ENCODE measurements at regions not wholly inside any gene's neighbourhood (a gene's known extent, or its start where the extent isn't known, plus 50 kb on each side); places are given as distances from the start of the nearest gene placed in this dataset.

DNA sequence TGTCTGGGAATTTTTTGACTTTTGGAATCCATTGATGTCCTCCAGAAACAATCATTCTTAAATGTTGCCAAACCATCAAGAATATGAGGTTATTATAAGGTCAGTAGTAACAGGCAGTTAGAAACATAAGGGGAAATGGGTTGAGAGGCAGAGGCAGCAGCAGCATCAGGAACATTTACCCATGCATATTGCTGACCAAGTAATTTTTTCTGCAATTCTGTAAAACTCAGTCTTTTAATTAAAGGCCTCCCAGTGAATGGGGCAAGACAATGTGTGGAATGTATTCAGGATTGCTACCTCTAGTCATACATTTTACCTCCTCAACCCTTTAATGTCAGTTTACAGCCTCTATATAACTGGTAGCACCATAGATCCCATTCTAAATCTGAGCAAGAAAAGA, 66.5 kb upstream of the SKAP2 start:
- Mint-ChIP-seq H3K27me3 (peaks cover 12% of the 10 kb centered on the region), H3K4me1 (ENCODE audit: low read depth) (peaks cover 2% of the 10 kb centered on the region), H3K9me3 (no peaks in the 10 kb centered on the region), H3K27ac (no peak overlapping the region), H3K36me3 (ENCODE audit: low read depth) (no peaks in the 10 kb centered on the region), H3K4me3 (no peak overlapping the region)
- CTCF ChIA-PET = interaction anchor here (0.8 kb wide), 1 partner anchor 11 kb away, joined by 3 read pairs; no protein-coding TSS in a partner anchor
- DNase-seq = no peak
- no peak for ATAC-seq
- TF ChIP-seq, protein P1, sequence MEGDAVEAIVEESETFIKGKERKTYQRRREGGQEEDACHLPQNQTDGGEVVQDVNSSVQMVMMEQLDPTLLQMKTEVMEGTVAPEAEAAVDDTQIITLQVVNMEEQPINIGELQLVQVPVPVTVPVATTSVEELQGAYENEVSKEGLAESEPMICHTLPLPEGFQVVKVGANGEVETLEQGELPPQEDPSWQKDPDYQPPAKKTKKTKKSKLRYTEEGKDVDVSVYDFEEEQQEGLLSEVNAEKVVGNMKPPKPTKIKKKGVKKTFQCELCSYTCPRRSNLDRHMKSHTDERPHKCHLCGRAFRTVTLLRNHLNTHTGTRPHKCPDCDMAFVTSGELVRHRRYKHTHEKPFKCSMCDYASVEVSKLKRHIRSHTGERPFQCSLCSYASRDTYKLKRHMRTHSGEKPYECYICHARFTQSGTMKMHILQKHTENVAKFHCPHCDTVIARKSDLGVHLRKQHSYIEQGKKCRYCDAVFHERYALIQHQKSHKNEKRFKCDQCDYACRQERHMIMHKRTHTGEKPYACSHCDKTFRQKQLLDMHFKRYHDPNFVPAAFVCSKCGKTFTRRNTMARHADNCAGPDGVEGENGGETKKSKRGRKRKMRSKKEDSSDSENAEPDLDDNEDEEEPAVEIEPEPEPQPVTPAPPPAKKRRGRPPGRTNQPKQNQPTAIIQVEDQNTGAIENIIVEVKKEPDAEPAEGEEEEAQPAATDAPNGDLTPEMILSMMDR (IDR thresholded peaks at IDR 0.05) = no peak
- POLR2A ChIA-PET = interaction anchor here (0.6 kb wide), 1 partner anchor 110 kb away, joined by 3 read pairs; no protein-coding TSS in a partner anchor
- intact Hi-C loops (cut with micrococcal nuclease) = no loop called here

DNA sequence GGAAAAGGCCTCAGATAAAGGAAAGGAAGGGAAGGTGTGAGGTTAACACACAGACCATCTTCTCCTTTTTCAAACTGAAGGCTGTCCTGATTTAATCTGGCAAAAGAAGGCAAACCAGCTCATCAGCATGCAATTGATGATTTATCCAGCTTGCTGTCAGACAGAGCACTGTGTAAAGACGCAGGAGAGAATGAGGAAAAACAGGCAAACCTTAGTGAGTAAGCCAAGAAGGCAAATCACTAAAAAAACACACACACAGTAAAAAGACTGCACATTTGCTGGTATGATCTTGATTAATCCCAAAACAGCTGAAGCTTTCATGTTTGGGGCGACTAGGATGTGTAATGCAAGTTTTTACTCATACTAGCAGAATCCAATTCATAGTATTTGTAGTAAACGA, 65.8 kb upstream of the SKAP2 start:
- no peak overlapping the region for H3K27ac Mint-ChIP-seq
- H3K27me3 Mint-ChIP-seq = peaks cover 14% of the 10 kb centered on the region
- POLR2A ChIA-PET = interaction anchor here (0.6 kb wide), 1 partner anchor 109 kb away, joined by 3 read pairs; no protein-coding TSS in a partner anchor
- intact Hi-C loops (cut with micrococcal nuclease) = no loop called here
- CTCF ChIA-PET = interaction anchor here (0.8 kb wide), 1 partner anchor 10 kb away, joined by 3 read pairs; no protein-coding TSS in a partner anchor
- no peaks in the 10 kb centered on the region for H3K36me3 Mint-ChIP-seq (ENCODE audit: low read depth)
- TF ChIP-seq, protein P1 (IDR thresholded peaks at IDR 0.05) = no peak
- DNase-seq = no peak
- H3K4me1 Mint-ChIP-seq (ENCODE audit: low read depth) = peaks cover 2% of the 10 kb centered on the region
- no peak for ATAC-seq
- no peak overlapping the region for H3K4me3 Mint-ChIP-seq
- no peaks in the 10 kb centered on the region for H3K9me3 Mint-ChIP-seq

DNA sequence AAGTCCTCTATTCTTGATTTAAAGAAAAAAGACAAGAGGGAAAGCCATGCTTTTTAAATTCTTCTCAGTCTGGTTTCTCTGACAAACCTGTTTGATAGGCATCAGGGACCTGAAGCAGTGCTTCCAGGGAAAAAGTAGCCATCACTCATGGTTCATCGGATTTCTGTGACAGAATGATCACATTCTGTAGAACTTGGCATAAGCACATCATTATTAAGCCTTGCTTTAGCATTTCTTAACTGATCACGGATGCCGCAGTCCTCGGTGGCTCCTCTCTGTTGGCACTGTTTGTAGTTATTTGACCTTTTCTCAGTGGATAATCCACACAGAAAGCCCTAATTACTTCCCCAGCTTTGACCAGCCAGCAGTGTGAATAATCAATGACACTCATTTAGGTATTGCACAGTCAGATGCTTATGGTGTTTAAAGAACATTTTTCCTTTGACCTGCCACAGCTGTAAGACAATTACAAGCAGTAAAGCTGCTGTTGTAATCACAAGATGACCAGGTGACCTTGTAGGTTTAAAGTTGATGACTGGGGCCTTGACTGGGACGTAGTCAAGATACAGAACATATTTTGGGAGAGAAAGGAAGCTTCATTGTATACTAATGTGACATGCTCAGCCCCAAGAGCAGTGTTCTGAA, 64.4 kb upstream of the SKAP2 start:
- H3K36me3 Mint-ChIP-seq (ENCODE audit: low read depth) = no peaks in the 10 kb centered on the region
- POLR2A ChIA-PET = no interaction called here

DNA sequence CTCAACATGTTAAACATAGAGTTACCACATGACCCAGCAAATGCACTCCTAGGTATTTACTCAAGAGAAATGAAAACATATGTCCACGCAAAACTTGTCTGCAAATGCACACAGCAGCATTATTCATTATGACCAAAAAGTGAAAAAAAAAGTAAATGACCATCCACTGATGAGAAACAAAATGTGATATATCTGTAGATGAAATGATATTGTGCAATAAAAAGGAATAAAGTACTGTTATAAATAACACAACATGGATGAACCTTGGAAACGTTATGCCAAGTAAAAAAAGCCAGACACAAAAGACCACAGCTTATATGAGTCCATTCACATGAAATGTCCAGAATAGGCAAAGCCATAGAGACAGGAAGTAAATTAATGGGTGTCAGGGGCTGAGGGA, 61.4 kb upstream of the SKAP2 start:
- ChIA-PET POLR2A (no interaction called here), CTCF (no interaction called here)
- H3K4me3 Mint-ChIP-seq = no peak overlapping the region
- ATAC-seq (no peak), DNase-seq (no peak)
- TF ChIP-seq, protein P1 (IDR thresholded peaks at IDR 0.05) = no peak
- H3K27me3 Mint-ChIP-seq = peaks cover 11% of the 10 kb centered on the region
- H3K9me3 Mint-ChIP-seq = no peaks in the 10 kb centered on the region
- H3K36me3 Mint-ChIP-seq (ENCODE audit: low read depth) = no peaks in the 10 kb centered on the region
- intact Hi-C loops (cut with micrococcal nuclease) = no loop called here
- H3K4me1 Mint-ChIP-seq (ENCODE audit: low read depth) = peaks cover 2% of the 10 kb centered on the region
- no peak overlapping the region for H3K27ac Mint-ChIP-seq

More for the DNA sequence above, 64.4 kb upstream of the SKAP2 start:
- no peak overlapping the region for H3K27ac Mint-ChIP-seq
- peaks cover 2% of the 10 kb centered on the region for H3K4me1 Mint-ChIP-seq (ENCODE audit: low read depth)
- peaks cover 16% of the 10 kb centered on the region for H3K27me3 Mint-ChIP-seq
- no peak overlapping the region for H3K4me3 Mint-ChIP-seq
- no peaks in the 10 kb centered on the region for H3K9me3 Mint-ChIP-seq
- ATAC-seq (no peak), DNase-seq (no peak)
- intact Hi-C loops (cut with micrococcal nuclease) = no loop called here
- TF ChIP-seq, protein P1 (IDR thresholded peaks at IDR 0.05) = no peak
- CTCF ChIA-PET = no interaction called here

DNA sequence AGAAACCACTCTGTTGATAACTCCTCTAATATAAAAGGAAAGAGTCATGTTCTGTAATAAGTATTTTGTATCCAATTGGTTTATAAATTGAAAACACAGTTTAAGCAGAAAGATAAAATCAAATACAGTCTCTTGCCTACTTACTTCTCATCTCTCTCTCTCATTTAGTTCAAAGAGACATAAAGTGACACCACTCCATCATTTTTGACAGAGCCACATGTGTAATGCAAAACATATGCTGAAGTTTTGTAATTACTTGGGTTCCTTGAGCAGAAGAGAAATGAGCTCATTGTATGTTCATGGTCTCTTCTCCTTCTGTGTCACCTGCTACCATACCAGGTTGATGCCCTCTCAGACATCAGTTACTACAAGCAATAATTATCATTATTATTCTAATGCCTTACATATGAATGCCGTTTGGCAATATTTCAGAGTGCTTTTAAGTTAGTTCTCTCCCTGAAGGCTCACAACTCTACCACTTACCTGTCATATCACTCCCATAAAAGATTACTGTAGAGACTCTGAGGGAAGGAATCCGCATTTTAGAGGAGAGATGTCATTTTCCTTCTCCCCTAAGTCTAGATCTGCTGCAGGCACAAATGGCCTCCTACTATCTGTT, 59.9 kb upstream of the SKAP2 start:
- TF ChIP-seq, protein P1 (IDR thresholded peaks at IDR 0.05) = no peak
- Mint-ChIP-seq H3K36me3 (ENCODE audit: low read depth) (no peaks in the 10 kb centered on the region), H3K4me1 (ENCODE audit: low read depth) (peaks cover 2% of the 10 kb centered on the region), H3K4me3 (no peak overlapping the region), H3K27me3 (peaks cover 12% of the 10 kb centered on the region), H3K27ac (no peak overlapping the region), H3K9me3 (no peaks in the 10 kb centered on the region)
- ATAC-seq = no peak
- ChIA-PET CTCF (no interaction called here), POLR2A (no interaction called here)
- intact Hi-C loops (cut with micrococcal nuclease) = no loop called here
- no peak for DNase-seq

Measured in activated CD8-positive, alpha-beta T cell treated with anti-CD3 and anti-CD28 coated beads for 36 hours (primary cell).